22Rv1 (cell line): ENCODE measurements at regions not wholly inside any gene's neighbourhood (a gene's known extent, or its start where the extent isn't known, plus 50 kb on each side); places are given as distances from the start of the nearest gene placed in this dataset.

Experiments
- H3K27ac ChIP-seq: fragments of 450-650 bp; 2 replicates; pipeline ENCODE4 v1.5.1; 2017
- CTCF ChIP-seq: fragments of 450-650 bp; IDR thresholded peaks from 2 replicates; pipeline ENCODE4 v1.5.1; 2017; ENCODE audit warnings: mild to moderate bottlenecking
- ZFX ChIP-seq: fragments of 450-650 bp; IDR thresholded peaks from 2 replicates; pipeline ENCODE4 v1.6.1; 2017; ENCODE audit warnings: antibody characterized with exemption, borderline replicate concordance

GRCh38 chr4:114312338-114312737 lies 286.3 kb upstream of the UGT8 start:
- TF ChIP-seq ZFX = no peak
- TF ChIP-seq CTCF = no peak
- no peak overlapping the region for H3K27ac ChIP-seq

- TF ChIP-seq ZFX (no peak), CTCF (no peak)
- H3K27ac ChIP-seq = peak overlapping the region; percentile 79
Measured at GRCh38 chr4:114316789-114317188, 281.8 kb upstream of the UGT8 start.

GRCh38 chr4:114317564-114317963 lies 281.0 kb upstream of the UGT8 start:
- peak overlapping the region; percentile 79 for H3K27ac ChIP-seq
- no peak for TF ChIP-seq CTCF
- TF ChIP-seq ZFX = no peak

GRCh38 chr4:114318309-114318708 lies 280.3 kb upstream of the UGT8 start:
- peak overlapping the region; percentile 79 for H3K27ac ChIP-seq
- no peak for TF ChIP-seq ZFX
- TF ChIP-seq CTCF = no peak

GRCh38 chr4:114320126-114320525 lies 278.5 kb upstream of the UGT8 start:
- no peak for TF ChIP-seq CTCF
- peak overlapping the region; percentile 79 for H3K27ac ChIP-seq

GRCh38 chr4:114321366-114321765 lies 277.2 kb upstream of the UGT8 start:
- H3K27ac ChIP-seq = peak overlapping the region; percentile 79; the same call in 1 of the 2 replicates
- no peak for TF ChIP-seq CTCF
- no peak for TF ChIP-seq ZFX

- no peak for TF ChIP-seq ZFX
- TF ChIP-seq CTCF = no peak
- H3K27ac ChIP-seq = 0 out of 2 replicates have a peak overlapping the region, but pooled peaks have one; percentile 14
Measured at GRCh38 chr4:114323841-114324240, 274.8 kb upstream of the UGT8 start.

GRCh38 chr4:114326358-114326757 lies 272.2 kb upstream of the UGT8 start:
- no peak for TF ChIP-seq CTCF
- peak overlapping the region; percentile 56 for H3K27ac ChIP-seq
